ENCODE measurements at regions not wholly inside any gene's neighbourhood (a gene's known extent, or its start where the extent isn't known, plus 50 kb on each side); places are given as distances from the start of the nearest gene placed in this dataset.
"Not testable (repeated sequence)": the region's sequence is repeated elsewhere in the genome, so short reads cannot be mapped to it uniquely, and the experiment has no call there.

- DNase-seq = peak; percentile 92
Measured at GRCh38 chr15:77944002-77944867, 133.3 kb downstream of the TBC1D2B start.

- no peak for DNase-seq
Measured at GRCh38 chr15:77942611-77943211, 134.8 kb downstream of the TBC1D2B start.

- DNase-seq = not testable (repeated sequence)
Measured at GRCh38 chr15:77941090-77941827, 136.3 kb downstream of the TBC1D2B start.

- DNase-seq = no peak
Measured at GRCh38 chr15:77940381-77940947, 137.0 kb downstream of the TBC1D2B start.

GRCh38 chr15:77939851-77940250 lies 137.7 kb downstream of the TBC1D2B start:
- no peak for DNase-seq

- peak; percentile 43 for DNase-seq
Measured at GRCh38 chr15:77939026-77939425, 138.5 kb downstream of the TBC1D2B start.

- not testable (repeated sequence) for DNase-seq
Measured at GRCh38 chr15:77938546-77938945, 139.0 kb downstream of the TBC1D2B start.

- DNase-seq = not testable (repeated sequence)
Measured at GRCh38 chr15:77936567-77936966, 140.9 kb downstream of the TBC1D2B start.

- DNase-seq = not testable (repeated sequence)
Measured at GRCh38 chr15:77934516-77934915, 143.0 kb downstream of the TBC1D2B start.

GRCh38 chr15:77930907-77931306 lies 146.6 kb downstream of the TBC1D2B start:
- DNase-seq = not testable (repeated sequence)

- not testable (repeated sequence) for DNase-seq
Measured at GRCh38 chr15:77930490-77930889, 147.0 kb downstream of the TBC1D2B start.

- DNase-seq = not testable (repeated sequence)
Measured at GRCh38 chr15:77926789-77927188, 150.7 kb downstream of the TBC1D2B start.

GRCh38 chr15:77926296-77926695 lies 151.2 kb downstream of the TBC1D2B start:
- DNase-seq = not testable (repeated sequence)

- DNase-seq = not testable (repeated sequence)
Measured at GRCh38 chr15:77925101-77925500, 152.4 kb downstream of the TBC1D2B start.

- DNase-seq = no peak
Measured at GRCh38 chr15:77921664-77922063, 155.8 kb downstream of the TBC1D2B start.

GRCh38 chr15:77916966-77917635 lies 160.4 kb downstream of the TBC1D2B start:
- not testable (repeated sequence) for DNase-seq

- not testable (repeated sequence) for DNase-seq
Measured at GRCh38 chr15:77915961-77916330, 161.6 kb downstream of the TBC1D2B start.

- DNase-seq = no peak
Measured at GRCh38 chr15:77915261-77915960, 162.1 kb downstream of the TBC1D2B start.

GRCh38 chr15:77914531-77914930 lies 163.0 kb downstream of the TBC1D2B start:
- DNase-seq = not testable (repeated sequence)

- DNase-seq = peak; percentile 90
Measured at GRCh38 chr15:77910030-77910911, 167.2 kb downstream of the TBC1D2B start.

All from retina (tissue), 1 donor.